ENCODE measurements at regions not wholly inside any gene's neighbourhood (a gene's known extent, or its start where the extent isn't known, plus 50 kb on each side); places are given as distances from the start of the nearest gene placed in this dataset.

- H3K9me3 Mint-ChIP-seq = peaks cover 0 to 8% (median 0%) of the 10 kb centered on the region in 7 donors
- Histone ChIP-seq H3K36me3 (ENCODE audit: control insufficient read depth, insufficient read depth, low read length) (no peaks in the 10 kb centered on the region), H3K27ac (ENCODE audit: insufficient read depth, low read length, poor library complexity, severe bottlenecking) (no peak overlapping the region), H3K4me3 (ENCODE audit: low read depth, low read length) (no peak overlapping the region), H3K4me1 (ENCODE audit: control insufficient read depth, insufficient read depth, low read length, poor library complexity, severe bottlenecking) (no peaks in the 10 kb centered on the region), H3K9me3 (ENCODE audit: control insufficient read depth in 2 of 2, low read length in 2 of 2) (no peaks in the 10 kb centered on the region), H3K27me3 (ENCODE audit: control insufficient read depth, insufficient read depth, low read length) (no peaks in the 10 kb centered on the region)
- no peaks in the 10 kb centered on the region for H3K27me3 Mint-ChIP-seq
- H3K4me1 Mint-ChIP-seq = no peaks in the 10 kb centered on the region
- H3K36me3 Mint-ChIP-seq = no peaks in the 10 kb centered on the region
- no peak overlapping the region for H3K4me3 Mint-ChIP-seq
- no peak for DNase-seq
- ATAC-seq (ENCODE audit: low read depth in 2 of 2) = no peak
- no peak overlapping the region for H3K27ac Mint-ChIP-seq
Observed at GRCh38 chr5:124439609-124440008, 306.8 kb downstream of the ZNF608 start.

- no peak for DNase-seq
- H3K27ac ChIP-seq (ENCODE audit: insufficient read depth, low read length, poor library complexity, severe bottlenecking) = no peak overlapping the region
- H3K4me1 ChIP-seq (ENCODE audit: control insufficient read depth, insufficient read depth, low read length, poor library complexity, severe bottlenecking) = no peaks in the 10 kb centered on the region
- no peaks in the 10 kb centered on the region for H3K9me3 ChIP-seq (ENCODE audit: control insufficient read depth in 2 of 2, low read length in 2 of 2)
- H3K36me3 Mint-ChIP-seq = no peaks in the 10 kb centered on the region
- no peak overlapping the region for H3K4me3 Mint-ChIP-seq
- H3K4me1 Mint-ChIP-seq = no peaks in the 10 kb centered on the region
- no peaks in the 10 kb centered on the region for H3K27me3 ChIP-seq (ENCODE audit: control insufficient read depth, insufficient read depth, low read length)
- H3K4me3 ChIP-seq (ENCODE audit: low read depth, low read length) = no peak overlapping the region
- no peak overlapping the region for H3K27ac Mint-ChIP-seq
- H3K9me3 Mint-ChIP-seq = peaks cover 0 to 8% (median 0%) of the 10 kb centered on the region in 7 donors
- H3K27me3 Mint-ChIP-seq = no peaks in the 10 kb centered on the region
- ATAC-seq (ENCODE audit: low read depth in 2 of 2) = no peak
- no peaks in the 10 kb centered on the region for H3K36me3 ChIP-seq (ENCODE audit: control insufficient read depth, insufficient read depth, low read length)
Observed at GRCh38 chr5:124438903-124439281, 307.5 kb downstream of the ZNF608 start.

GRCh38 chr5:124438026-124438902 lies 308.2 kb downstream of the ZNF608 start:
- H3K36me3 ChIP-seq (ENCODE audit: control insufficient read depth, insufficient read depth, low read length) = no peaks in the 10 kb centered on the region
- Mint-ChIP-seq H3K27ac (no peak overlapping the region), H3K36me3 (no peaks in the 10 kb centered on the region), H3K4me1 (no peaks in the 10 kb centered on the region), H3K4me3 (peak overlapping the region in 1 of 4 donors; percentile 12), H3K27me3 (no peaks in the 10 kb centered on the region), H3K9me3 (peaks cover 0 to 8% (median 0%) of the 10 kb centered on the region in 7 donors)
- DNase-seq (no peak), ATAC-seq (ENCODE audit: low read depth in 2 of 2) (no peak)
- no peaks in the 10 kb centered on the region for H3K27me3 ChIP-seq (ENCODE audit: control insufficient read depth, insufficient read depth, low read length)
- no peaks in the 10 kb centered on the region for H3K4me1 ChIP-seq (ENCODE audit: control insufficient read depth, insufficient read depth, low read length, poor library complexity, severe bottlenecking)
- no peaks in the 10 kb centered on the region for H3K9me3 ChIP-seq (ENCODE audit: control insufficient read depth in 2 of 2, low read length in 2 of 2)
- H3K27ac ChIP-seq (ENCODE audit: insufficient read depth, low read length, poor library complexity, severe bottlenecking) = no peak overlapping the region
- no peak overlapping the region for H3K4me3 ChIP-seq (ENCODE audit: low read depth, low read length)

- Mint-ChIP-seq H3K27me3 (no peaks in the 10 kb centered on the region), H3K4me3 (no peak overlapping the region), H3K4me1 (no peaks in the 10 kb centered on the region), H3K9me3 (peaks cover 0 to 15% (median 2%) of the 10 kb centered on the region in 7 donors), H3K27ac (no peak overlapping the region), H3K36me3 (no peaks in the 10 kb centered on the region)
- Histone ChIP-seq H3K36me3 (ENCODE audit: control insufficient read depth, insufficient read depth, low read length) (no peaks in the 10 kb centered on the region), H3K27me3 (ENCODE audit: control insufficient read depth, insufficient read depth, low read length) (no peaks in the 10 kb centered on the region), H3K9me3 (ENCODE audit: control insufficient read depth in 2 of 2, low read length in 2 of 2) (no peaks in the 10 kb centered on the region), H3K4me3 (ENCODE audit: low read depth, low read length) (no peak overlapping the region), H3K4me1 (ENCODE audit: control insufficient read depth, insufficient read depth, low read length, poor library complexity, severe bottlenecking) (no peaks in the 10 kb centered on the region), H3K27ac (ENCODE audit: insufficient read depth, low read length, poor library complexity, severe bottlenecking) (no peak overlapping the region)
- DNase-seq (no peak), ATAC-seq (ENCODE audit: low read depth in 2 of 2) (no peak)
Observed at GRCh38 chr5:124436294-124436693, 310.1 kb downstream of the ZNF608 start.

GRCh38 chr5:124433170-124433569 lies 313.3 kb downstream of the ZNF608 start:
- no peak overlapping the region for H3K4me3 ChIP-seq (ENCODE audit: low read depth, low read length)
- Mint-ChIP-seq H3K4me3 (no peak overlapping the region), H3K9me3 (peaks cover 3 to 30% (median 7%) of the 10 kb centered on the region in 7 donors), H3K36me3 (no peaks in the 10 kb centered on the region), H3K27ac (no peak overlapping the region), H3K4me1 (no peaks in the 10 kb centered on the region), H3K27me3 (no peaks in the 10 kb centered on the region)
- no peaks in the 10 kb centered on the region for H3K27me3 ChIP-seq (ENCODE audit: control insufficient read depth, insufficient read depth, low read length)
- no peaks in the 10 kb centered on the region for H3K36me3 ChIP-seq (ENCODE audit: control insufficient read depth, insufficient read depth, low read length)
- ATAC-seq (ENCODE audit: low read depth in 2 of 2) (no peak), DNase-seq (no peak)
- no peak overlapping the region for H3K27ac ChIP-seq (ENCODE audit: insufficient read depth, low read length, poor library complexity, severe bottlenecking)
- no peaks in the 10 kb centered on the region for H3K4me1 ChIP-seq (ENCODE audit: control insufficient read depth, insufficient read depth, low read length, poor library complexity, severe bottlenecking)
- H3K9me3 ChIP-seq (ENCODE audit: control insufficient read depth in 2 of 2, low read length in 2 of 2) = no peaks in the 10 kb centered on the region

GRCh38 chr5:124421584-124421983 lies 324.9 kb downstream of the ZNF608 start:
- Histone ChIP-seq H3K4me1 (ENCODE audit: control insufficient read depth, insufficient read depth, low read length, poor library complexity, severe bottlenecking) (no peaks in the 10 kb centered on the region), H3K27me3 (ENCODE audit: control insufficient read depth, insufficient read depth, low read length) (no peaks in the 10 kb centered on the region), H3K4me3 (ENCODE audit: low read depth, low read length) (no peak overlapping the region), H3K36me3 (ENCODE audit: control insufficient read depth, insufficient read depth, low read length) (no peaks in the 10 kb centered on the region), H3K9me3 (ENCODE audit: control insufficient read depth in 2 of 2, low read length in 2 of 2) (no peaks in the 10 kb centered on the region), H3K27ac (ENCODE audit: insufficient read depth, low read length, poor library complexity, severe bottlenecking) (no peak overlapping the region)
- Mint-ChIP-seq H3K4me3 (no peak overlapping the region), H3K4me1 (no peaks in the 10 kb centered on the region), H3K27me3 (no peaks in the 10 kb centered on the region), H3K36me3 (no peaks in the 10 kb centered on the region), H3K9me3 (peaks cover 4 to 34% (median 10%) of the 10 kb centered on the region in 7 donors), H3K27ac (no peak overlapping the region)
- DNase-seq (no peak), ATAC-seq (ENCODE audit: low read depth in 2 of 2) (no peak)

GRCh38 chr5:124420952-124421351 lies 325.5 kb downstream of the ZNF608 start:
- Mint-ChIP-seq H3K4me1 (no peaks in the 10 kb centered on the region), H3K27me3 (no peaks in the 10 kb centered on the region), H3K27ac (no peak overlapping the region), H3K36me3 (no peaks in the 10 kb centered on the region), H3K4me3 (no peak overlapping the region), H3K9me3 (peaks cover 2 to 32% (median 9%) of the 10 kb centered on the region in 7 donors)
- Histone ChIP-seq H3K4me3 (ENCODE audit: low read depth, low read length) (no peak overlapping the region), H3K36me3 (ENCODE audit: control insufficient read depth, insufficient read depth, low read length) (no peaks in the 10 kb centered on the region), H3K27ac (ENCODE audit: insufficient read depth, low read length, poor library complexity, severe bottlenecking) (no peak overlapping the region), H3K27me3 (ENCODE audit: control insufficient read depth, insufficient read depth, low read length) (no peaks in the 10 kb centered on the region), H3K4me1 (ENCODE audit: control insufficient read depth, insufficient read depth, low read length, poor library complexity, severe bottlenecking) (no peaks in the 10 kb centered on the region), H3K9me3 (ENCODE audit: control insufficient read depth in 2 of 2, low read length in 2 of 2) (no peaks in the 10 kb centered on the region)
- ATAC-seq (ENCODE audit: low read depth in 2 of 2) (no peak), DNase-seq (no peak)

- H3K36me3 Mint-ChIP-seq = no peaks in the 10 kb centered on the region
- no peak for ATAC-seq (ENCODE audit: low read depth in 2 of 2)
- no peaks in the 10 kb centered on the region for H3K4me1 Mint-ChIP-seq
- H3K9me3 Mint-ChIP-seq = peaks cover 2 to 19% (median 7%) of the 10 kb centered on the region in 7 donors
- H3K4me1 ChIP-seq (ENCODE audit: control insufficient read depth, insufficient read depth, low read length, poor library complexity, severe bottlenecking) = no peaks in the 10 kb centered on the region
- H3K27me3 ChIP-seq (ENCODE audit: control insufficient read depth, insufficient read depth, low read length) = no peaks in the 10 kb centered on the region
- H3K36me3 ChIP-seq (ENCODE audit: control insufficient read depth, insufficient read depth, low read length) = no peaks in the 10 kb centered on the region
- H3K4me3 ChIP-seq (ENCODE audit: low read depth, low read length) = no peak overlapping the region
- no peaks in the 10 kb centered on the region for H3K27me3 Mint-ChIP-seq
- DNase-seq = no peak
- no peak overlapping the region for H3K27ac Mint-ChIP-seq
- no peak overlapping the region for H3K4me3 Mint-ChIP-seq
- H3K9me3 ChIP-seq (ENCODE audit: control insufficient read depth in 2 of 2, low read length in 2 of 2) = no peaks in the 10 kb centered on the region
- H3K27ac ChIP-seq (ENCODE audit: insufficient read depth, low read length, poor library complexity, severe bottlenecking) = no peak overlapping the region
Observed at GRCh38 chr5:124419531-124419930, 326.9 kb downstream of the ZNF608 start.
